NB4 (cell line): ENCODE measurements at regions not wholly inside any gene's neighbourhood (a gene's known extent, or its start where the extent isn't known, plus 50 kb on each side); places are given as distances from the start of the nearest gene placed in this dataset.

Source experiments
- DNase-seq: peaks from one replicate; pipeline ENCODE4 v3.0.0; 2010; ENCODE audit warnings: low read depth
- H3K4me3 ChIP-seq: one replicate; pipeline ENCODE4 v1.5.1; 2011; ENCODE audit warnings: mild to moderate bottlenecking, low read depth, low read length, moderate library complexity
- MYC ChIP-seq: IDR thresholded peaks from 2 replicates; pipeline ENCODE4 v1.6.1; 2011; ENCODE audit warnings: low read depth, low read length
- POLR2A ChIP-seq: IDR thresholded peaks from 2 replicates; pipeline ENCODE4 v1.6.1; 2011; ENCODE audit warnings: mild to moderate bottlenecking; ENCODE audit not compliant: insufficient read length; ENCODE audit errors: extremely low read depth
- TF ChIP-seq, protein P1 (sequence below): IDR thresholded peaks from one replicate; pipeline ENCODE4 v1.5.1; 2012; ENCODE audit warnings: low read depth, low read length
- TF ChIP-seq, protein P2 (sequence below): IDR thresholded peaks from 2 replicates; pipeline ENCODE4 v1.6.1; 2011; ENCODE audit warnings: low read depth, low read length

DNA sequence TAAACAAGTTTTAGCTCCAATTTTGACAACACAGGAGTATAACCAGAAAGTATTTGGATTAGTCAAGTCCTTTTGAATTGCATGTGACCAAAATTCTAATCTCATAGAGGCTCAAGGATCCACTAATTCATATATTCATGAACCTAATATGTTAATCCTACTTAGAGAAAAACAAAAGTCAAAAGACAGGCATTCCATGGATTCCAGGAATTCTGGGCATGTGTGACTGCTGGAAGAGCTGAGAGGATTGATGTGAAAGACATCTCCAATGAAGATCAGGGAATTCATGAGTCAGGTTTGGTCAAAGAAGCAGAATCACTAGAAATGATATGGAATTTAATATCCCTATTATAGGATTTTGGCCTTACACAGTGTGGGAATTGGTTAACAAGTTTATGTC lies 1494.6 kb upstream of the DDX18 start:
- TF ChIP-seq POLR2A (no peak), MYC (no peak)
- TF ChIP-seq, protein P1, sequence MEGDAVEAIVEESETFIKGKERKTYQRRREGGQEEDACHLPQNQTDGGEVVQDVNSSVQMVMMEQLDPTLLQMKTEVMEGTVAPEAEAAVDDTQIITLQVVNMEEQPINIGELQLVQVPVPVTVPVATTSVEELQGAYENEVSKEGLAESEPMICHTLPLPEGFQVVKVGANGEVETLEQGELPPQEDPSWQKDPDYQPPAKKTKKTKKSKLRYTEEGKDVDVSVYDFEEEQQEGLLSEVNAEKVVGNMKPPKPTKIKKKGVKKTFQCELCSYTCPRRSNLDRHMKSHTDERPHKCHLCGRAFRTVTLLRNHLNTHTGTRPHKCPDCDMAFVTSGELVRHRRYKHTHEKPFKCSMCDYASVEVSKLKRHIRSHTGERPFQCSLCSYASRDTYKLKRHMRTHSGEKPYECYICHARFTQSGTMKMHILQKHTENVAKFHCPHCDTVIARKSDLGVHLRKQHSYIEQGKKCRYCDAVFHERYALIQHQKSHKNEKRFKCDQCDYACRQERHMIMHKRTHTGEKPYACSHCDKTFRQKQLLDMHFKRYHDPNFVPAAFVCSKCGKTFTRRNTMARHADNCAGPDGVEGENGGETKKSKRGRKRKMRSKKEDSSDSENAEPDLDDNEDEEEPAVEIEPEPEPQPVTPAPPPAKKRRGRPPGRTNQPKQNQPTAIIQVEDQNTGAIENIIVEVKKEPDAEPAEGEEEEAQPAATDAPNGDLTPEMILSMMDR, result no peak
- TF ChIP-seq, protein P2, sequence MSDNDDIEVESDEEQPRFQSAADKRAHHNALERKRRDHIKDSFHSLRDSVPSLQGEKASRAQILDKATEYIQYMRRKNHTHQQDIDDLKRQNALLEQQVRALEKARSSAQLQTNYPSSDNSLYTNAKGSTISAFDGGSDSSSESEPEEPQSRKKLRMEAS, result no peak
- no peak overlapping the region for H3K4me3 ChIP-seq
- no peak for DNase-seq

DNA sequence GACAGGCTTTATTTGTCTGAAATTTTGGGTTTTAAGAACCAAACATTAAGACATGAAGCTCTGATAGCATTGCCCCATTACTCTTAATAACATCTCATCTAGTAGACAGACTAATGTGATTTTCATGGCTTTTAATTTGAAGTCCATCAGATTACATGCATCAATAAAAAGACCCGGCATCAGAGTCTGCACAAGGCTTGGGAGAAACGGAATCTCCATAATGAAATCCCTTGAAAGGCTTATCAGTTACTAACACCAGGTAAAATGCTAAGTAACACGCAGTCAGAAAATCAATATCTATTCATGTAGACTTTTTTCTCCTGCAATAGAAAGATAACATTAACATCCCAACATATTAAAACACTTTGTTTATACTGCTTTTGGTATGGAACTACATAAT lies 1485.2 kb upstream of the DDX18 start:
- H3K4me3 ChIP-seq, result no peak overlapping the region
- TF ChIP-seq, protein P2, result no peak
- TF ChIP-seq, protein P1, result no peak
- TF ChIP-seq MYC (no peak), POLR2A (no peak)
- no peak for DNase-seq

DNA sequence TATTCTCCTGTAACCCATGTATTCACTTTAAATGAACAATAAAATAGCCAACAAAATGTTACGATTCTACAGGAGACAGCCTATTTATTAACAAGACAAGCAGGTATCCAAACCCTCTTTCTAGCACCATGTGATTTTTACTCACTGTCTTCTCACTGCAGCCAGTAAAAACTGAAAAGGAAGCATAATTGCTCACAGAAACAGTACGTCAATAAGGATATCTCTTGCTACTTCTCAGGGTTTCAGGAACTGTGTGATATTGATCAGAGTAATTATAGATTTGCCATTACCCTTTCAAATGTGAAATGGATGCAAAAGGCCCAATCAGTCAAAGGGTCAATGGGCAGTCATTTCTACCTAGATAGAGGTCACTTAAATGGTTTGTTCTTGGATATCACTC lies 1473.8 kb upstream of the DDX18 start:
- H3K4me3 ChIP-seq, result no peak overlapping the region
- TF ChIP-seq, protein P1, result no peak
- TF ChIP-seq MYC, result no peak
- TF ChIP-seq POLR2A, result no peak
- TF ChIP-seq, protein P2, result no peak
- no peak for DNase-seq

DNA sequence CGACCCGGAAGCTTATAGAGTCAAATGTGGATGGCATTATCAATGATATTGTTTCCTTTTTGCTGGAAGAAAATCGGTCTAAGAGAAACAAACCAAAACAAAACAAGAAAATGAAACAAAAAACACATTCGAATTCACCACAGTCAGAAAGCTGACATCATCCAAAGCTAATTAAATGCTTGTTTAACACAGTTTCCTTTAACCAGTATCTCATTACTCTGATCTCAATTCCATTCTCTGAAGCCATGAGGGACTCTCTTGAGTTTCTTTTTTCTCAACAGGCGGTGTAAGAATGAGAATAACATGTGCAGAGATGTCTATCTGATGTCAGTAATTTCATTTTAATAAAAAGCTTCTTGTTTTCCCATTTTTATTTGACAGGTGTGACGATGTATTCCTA lies 1448.3 kb upstream of the DDX18 start:
- no peak for TF ChIP-seq MYC
- TF ChIP-seq, protein P2, result no peak
- no peak for TF ChIP-seq POLR2A
- TF ChIP-seq, protein P1, result no peak
- no peak for DNase-seq
- H3K4me3 ChIP-seq, result no peak overlapping the region

DNA sequence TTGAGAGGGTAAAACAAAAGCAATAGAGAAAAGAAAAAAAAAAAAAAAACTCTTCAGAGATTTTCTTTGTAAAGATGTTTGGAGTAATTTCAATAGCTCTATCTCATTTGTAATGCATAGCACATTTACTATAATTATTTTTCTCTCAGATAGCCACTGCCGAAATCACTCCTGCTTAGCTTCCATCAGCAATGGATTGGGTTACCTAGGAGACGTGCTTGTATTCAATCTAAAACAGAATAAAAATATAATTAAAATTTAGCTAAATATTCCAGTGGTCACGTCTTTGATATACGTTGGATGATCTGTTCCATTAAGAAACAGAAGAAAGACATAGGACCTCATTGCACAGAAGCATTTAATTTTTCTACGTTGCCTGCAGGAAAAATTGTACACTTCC lies 1435.7 kb upstream of the DDX18 start:
- no peak for TF ChIP-seq MYC
- no peak for TF ChIP-seq POLR2A
- TF ChIP-seq, protein P2, result no peak
- TF ChIP-seq, protein P1, result no peak
- no peak overlapping the region for H3K4me3 ChIP-seq
- no peak for DNase-seq

DNA sequence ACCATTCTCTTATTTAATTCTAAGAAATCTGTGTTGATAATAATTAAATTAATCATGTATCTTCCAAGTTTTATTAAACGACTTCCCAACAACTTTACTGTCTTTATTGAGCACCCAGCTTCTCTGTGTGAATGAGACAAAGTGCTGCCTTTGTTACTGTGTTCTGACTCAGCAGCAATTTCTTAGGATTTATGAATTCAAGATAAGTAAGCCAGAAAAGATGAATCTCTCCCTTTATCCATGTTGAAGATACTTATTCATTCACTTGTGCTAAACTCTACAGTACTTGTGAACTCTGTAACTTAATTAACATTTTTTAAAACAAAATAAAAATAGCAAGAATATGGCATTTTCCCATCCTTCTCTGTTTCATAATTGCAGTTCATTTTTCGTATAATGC lies 1403.3 kb upstream of the DDX18 start:
- TF ChIP-seq MYC (no peak), POLR2A (no peak)
- TF ChIP-seq, protein P2, result no peak
- TF ChIP-seq, protein P1, result no peak
- no peak for DNase-seq
- no peak overlapping the region for H3K4me3 ChIP-seq
